GM18870 (cell line): ENCODE measurements at regions not wholly inside any gene's neighbourhood (a gene's known extent, or its start where the extent isn't known, plus 50 kb on each side); places are given as distances from the start of the nearest gene placed in this dataset.

ENCODE experiments used
- ATAC-seq: cut with Tn5 transposase; IDR thresholded peaks from one replicate; pipeline ENCODE4 v1.9.1; 2021; ENCODE audit warnings: moderate library complexity; ENCODE audit not compliant: unreplicated experiment

DNA sequence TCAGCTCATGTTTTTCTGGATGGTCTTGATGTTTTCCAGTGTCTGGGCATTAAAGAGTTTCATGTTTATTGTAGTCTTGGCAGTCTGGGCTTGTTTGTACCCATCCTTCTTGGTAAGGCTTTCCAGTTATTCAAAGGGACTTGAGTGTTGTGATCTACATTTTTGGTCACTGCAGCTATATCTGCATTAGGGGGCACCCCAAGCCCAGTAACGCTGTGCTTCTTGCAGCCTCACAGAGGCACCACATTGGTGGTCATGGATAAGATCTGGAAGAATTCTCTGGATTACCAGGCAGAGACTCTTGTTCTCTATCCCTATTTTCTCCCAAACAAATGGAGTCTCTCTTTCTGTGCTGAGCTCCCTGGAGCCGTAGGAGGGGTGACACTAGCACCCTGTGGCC is 451.5 kb upstream of the FAT3 start:
- no peak for ATAC-seq

GRCh38 chr11:91771961-91772360 is 452.7 kb upstream of the FAT3 start:
- ATAC-seq: no peak

DNA sequence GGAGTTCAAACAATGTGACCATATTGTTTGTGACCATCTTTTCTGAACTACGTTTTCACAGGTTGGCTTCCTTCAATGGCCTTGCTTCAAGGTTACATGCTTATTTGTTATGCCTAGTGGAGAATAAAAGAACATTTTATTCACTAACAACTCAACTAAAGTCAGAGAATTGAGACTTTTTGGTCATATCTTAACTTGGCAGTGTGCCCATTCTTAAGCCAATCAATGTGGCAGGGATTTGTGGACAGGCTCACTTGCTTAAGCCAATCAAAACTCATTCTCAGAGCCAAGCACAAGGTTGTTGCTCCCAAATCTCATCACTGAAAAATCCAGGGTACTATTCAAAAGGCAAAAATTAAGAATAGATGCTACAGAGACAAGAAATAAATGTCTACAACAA is 455.8 kb upstream of the FAT3 start:
- no peak for ATAC-seq

GRCh38 chr11:91763331-91763730 is 461.3 kb upstream of the FAT3 start:
- ATAC-seq: no peak

- no peak for ATAC-seq
Observed at GRCh38 chr11:91761406-91762025, 463.1 kb upstream of the FAT3 start.

DNA sequence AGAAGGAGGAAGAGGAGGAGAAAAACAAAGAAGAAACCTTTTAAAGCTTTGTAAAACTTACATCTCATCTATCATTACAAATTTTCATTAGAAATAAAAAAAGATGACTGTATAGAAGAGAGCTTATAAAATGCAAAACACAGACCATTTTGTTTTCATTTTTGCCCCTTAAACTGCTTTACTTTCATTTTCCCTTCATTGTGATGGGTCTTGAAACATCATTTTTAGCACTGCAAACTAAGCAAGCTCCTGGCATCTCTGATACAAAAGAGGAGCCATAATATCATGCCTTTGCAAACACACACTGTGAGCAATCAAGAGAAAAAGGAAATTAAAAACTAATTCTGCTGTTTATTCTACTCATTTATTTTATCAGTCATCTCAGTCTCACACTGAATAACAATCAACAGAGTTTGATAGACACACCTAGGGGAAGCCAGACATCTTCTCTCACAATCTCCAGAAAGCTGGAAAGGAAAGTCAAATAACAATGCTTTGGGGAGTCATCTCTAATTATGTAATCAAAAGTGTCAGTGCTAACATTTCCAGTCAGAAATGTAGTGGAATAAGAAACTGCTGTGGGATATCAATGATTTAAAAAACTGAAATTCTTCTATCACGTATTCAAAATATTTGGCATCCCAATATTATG is 467.7 kb upstream of the FAT3 start:
- ATAC-seq: no peak

- no peak for ATAC-seq
Observed at GRCh38 chr11:91755951-91756707, 468.5 kb upstream of the FAT3 start.

GRCh38 chr11:91755526-91755925 is 469.1 kb upstream of the FAT3 start:
- ATAC-seq: no peak

- ATAC-seq: no peak
Observed at GRCh38 chr11:91749251-91749650, 475.4 kb upstream of the FAT3 start.

DNA sequence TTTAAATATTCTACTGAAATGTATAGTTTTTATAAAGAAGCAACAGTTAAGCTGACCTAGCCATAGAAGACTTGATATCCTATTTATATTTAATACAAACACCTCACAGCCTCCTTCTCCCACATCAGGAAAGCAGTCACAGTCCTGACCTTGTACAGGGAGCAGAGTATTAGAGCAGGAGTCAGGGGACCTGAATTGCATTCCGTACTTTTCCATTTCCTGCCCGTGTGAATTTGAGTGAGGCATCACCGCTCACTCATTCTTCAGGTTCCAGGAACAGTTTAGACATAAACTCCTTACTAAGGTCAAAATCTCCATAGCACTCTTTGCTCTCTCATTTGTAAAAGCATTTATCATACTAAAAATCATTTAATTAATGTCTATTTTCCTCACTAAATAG is 482.5 kb upstream of the FAT3 start:
- no peak for ATAC-seq

DNA sequence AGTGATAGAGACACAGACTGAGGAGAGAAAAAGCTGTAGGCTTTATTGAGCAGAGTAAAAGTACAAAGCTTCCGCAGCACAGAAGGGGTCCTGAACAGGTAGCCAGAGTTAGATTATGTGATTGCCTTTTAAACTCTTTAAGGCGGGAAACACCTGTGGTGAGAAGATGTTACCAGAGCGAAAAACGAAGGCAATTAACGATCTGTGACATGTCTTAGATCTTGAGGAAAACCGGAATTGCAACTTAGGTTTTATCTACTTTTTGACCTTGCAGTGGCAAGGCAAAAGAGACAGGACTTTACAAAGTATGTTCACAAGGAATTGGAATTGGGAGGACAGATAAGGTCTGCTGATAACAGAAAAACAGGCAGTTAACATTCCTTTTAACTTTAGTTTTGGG is 493.6 kb upstream of the FAT3 start:
- ATAC-seq: no peak

DNA sequence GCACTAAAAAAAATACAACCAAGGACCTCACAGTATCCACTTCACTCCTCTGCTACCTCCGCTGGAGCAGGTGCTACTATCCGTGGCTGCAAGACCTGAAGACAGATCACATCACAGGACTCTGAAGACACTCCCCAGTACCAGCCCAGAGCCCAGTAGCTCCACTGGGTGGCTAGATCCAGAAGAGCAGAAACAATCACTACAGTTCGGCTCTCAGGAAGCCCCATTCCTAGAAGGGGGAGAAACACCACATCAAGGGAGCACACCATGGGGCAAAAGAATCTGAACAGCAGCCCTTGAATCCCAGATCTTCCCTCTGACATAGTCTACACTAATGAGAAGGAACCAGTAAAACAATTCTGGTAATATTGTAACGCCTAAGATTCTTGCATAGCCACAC is 494.0 kb upstream of the FAT3 start:
- no peak for ATAC-seq

DNA sequence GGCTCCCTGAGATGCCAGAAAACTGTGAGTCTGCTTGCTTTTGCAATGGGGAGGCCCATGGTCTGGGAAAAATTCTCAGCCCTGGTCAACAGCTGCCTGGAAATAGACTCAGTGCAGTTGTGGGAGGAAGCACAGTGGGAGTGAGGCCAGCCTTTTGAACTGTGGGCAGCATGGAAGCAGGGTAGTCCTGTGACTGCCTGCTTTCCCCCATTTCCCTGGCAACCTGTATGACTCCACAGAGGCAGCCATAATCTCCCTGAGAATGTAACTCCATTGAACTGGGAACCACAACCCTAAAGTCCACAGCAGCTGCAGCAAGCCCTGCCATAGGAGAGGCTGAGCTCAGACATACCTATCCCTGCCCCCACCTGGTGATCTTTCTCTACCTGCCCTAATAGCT is 494.6 kb upstream of the FAT3 start:
- ATAC-seq: no peak

- no peak for ATAC-seq
Observed at GRCh38 chr11:91717169-91717568, 507.4 kb upstream of the FAT3 start.

- ATAC-seq: no peak
Observed at GRCh38 chr11:91707652-91708482, 516.8 kb upstream of the FAT3 start.

GRCh38 chr11:91703042-91703441 is 521.6 kb upstream of the FAT3 start:
- no peak for ATAC-seq

DNA sequence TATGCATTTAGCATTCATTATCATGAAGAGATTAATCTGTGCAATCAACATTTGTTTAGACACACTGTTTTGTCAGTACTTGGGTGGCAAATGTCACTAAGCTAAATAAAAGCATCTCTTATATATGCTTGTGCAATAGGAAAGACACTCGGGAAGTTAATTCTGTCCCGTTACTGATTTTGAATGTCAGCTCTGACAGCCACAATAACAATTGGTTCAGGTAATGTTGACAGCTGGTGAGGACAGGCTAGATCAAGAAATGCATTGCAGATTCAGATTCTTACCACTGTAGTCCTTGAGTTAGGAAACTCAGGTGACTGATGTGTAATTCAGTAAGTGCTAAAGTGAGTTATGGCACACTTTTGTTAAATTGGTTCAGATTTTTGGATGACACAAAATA is 523.8 kb upstream of the FAT3 start:
- no peak for ATAC-seq

GRCh38 chr11:91698845-91699244 is 525.8 kb upstream of the FAT3 start:
- no peak for ATAC-seq

GRCh38 chr11:91694331-91694730 is 530.3 kb upstream of the FAT3 start:
- no peak for ATAC-seq

- ATAC-seq: no peak
Observed at GRCh38 chr11:91691872-91692271, 532.7 kb upstream of the FAT3 start.

DNA sequence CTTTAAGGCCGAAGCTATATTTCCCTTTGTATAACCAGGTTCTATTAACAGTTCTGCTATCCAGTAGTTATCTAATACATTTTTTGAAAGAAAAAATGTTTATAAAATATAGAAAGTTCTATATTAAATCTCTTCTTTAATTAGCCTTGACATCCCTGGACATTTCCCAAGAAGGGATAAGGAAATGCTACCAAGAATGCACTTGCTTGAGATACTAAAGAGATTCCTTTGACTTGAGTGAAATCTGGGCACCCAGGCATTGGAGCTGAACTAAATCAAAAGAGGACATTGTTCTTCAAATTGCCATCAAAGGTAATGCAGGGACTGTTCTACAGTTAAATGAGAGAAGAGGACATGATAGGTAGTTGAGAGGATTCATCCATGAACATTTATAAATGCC is 535.9 kb upstream of the FAT3 start:
- ATAC-seq: no peak
